ENCODE measurements at regions not wholly inside any gene's neighbourhood (a gene's known extent, or its start where the extent isn't known, plus 50 kb on each side); places are given as distances from the start of the nearest gene placed in this dataset.
"Not testable (repeated sequence)": the region's sequence is repeated elsewhere in the genome, so short reads cannot be mapped to it uniquely, and the experiment has no call there.

- no peak for DNase-seq
Measured at GRCh38 chr6:10101551-10102252, 313.2 kb downstream of the TFAP2A start.

GRCh38 chr6:10099529-10100140, 315.2 kb downstream of the TFAP2A start:
- no peak for DNase-seq

GRCh38 chr6:10098756-10099528, 315.9 kb downstream of the TFAP2A start:
- no peak for DNase-seq

- DNase-seq, result no peak
Measured at GRCh38 chr6:10093282-10093681, 321.6 kb downstream of the TFAP2A start.

GRCh38 chr6:10084111-10084986, 330.5 kb downstream of the TFAP2A start:
- DNase-seq, result peak; percentile 21 to 72

GRCh38 chr6:10082385-10082784, 332.5 kb downstream of the TFAP2A start:
- DNase-seq, result no peak

GRCh38 chr6:10081957-10082356, 332.9 kb downstream of the TFAP2A start:
- DNase-seq, result no peak

GRCh38 chr6:10081075-10081474, 333.8 kb downstream of the TFAP2A start:
- no peak for DNase-seq

- no peak for DNase-seq
Measured at GRCh38 chr6:10080561-10080960, 334.3 kb downstream of the TFAP2A start.

GRCh38 chr6:10078581-10078980, 336.3 kb downstream of the TFAP2A start:
- no peak for DNase-seq

GRCh38 chr6:10074726-10075125, 340.1 kb downstream of the TFAP2A start:
- not testable (repeated sequence) for DNase-seq

GRCh38 chr6:10073341-10073740, 341.5 kb downstream of the TFAP2A start:
- DNase-seq, result no peak

- DNase-seq, result no peak
Measured at GRCh38 chr6:10071631-10072220, 343.1 kb downstream of the TFAP2A start.

- DNase-seq, result no peak
Measured at GRCh38 chr6:10060004-10060403, 354.9 kb downstream of the TFAP2A start.

- no peak for DNase-seq
Measured at GRCh38 chr6:10054672-10055071, 360.2 kb downstream of the TFAP2A start.

- no peak for DNase-seq
Measured at GRCh38 chr6:10051283-10051682, 363.6 kb downstream of the TFAP2A start.

- DNase-seq, result no peak
Measured at GRCh38 chr6:10048370-10049297, 366.2 kb downstream of the TFAP2A start.

- no peak for DNase-seq
Measured at GRCh38 chr6:10042280-10042679, 372.6 kb downstream of the TFAP2A start.

- peak in 1 of 2 experiments; percentile 30 for DNase-seq
Measured at GRCh38 chr6:10033223-10033829, 381.5 kb downstream of the TFAP2A start.

GRCh38 chr6:10031617-10032016, 383.3 kb downstream of the TFAP2A start:
- DNase-seq, result no peak
